Adrenal gland (tissue), 5 donors: ENCODE measurements at regions not wholly inside any gene's neighbourhood (a gene's known extent, or its start where the extent isn't known, plus 50 kb on each side); places are given as distances from the start of the nearest gene placed in this dataset.

Experiments
- CTCF ChIP-seq, 6 experiments: fragments of 450-650 bp in 4 of 6; fragments of 200-600 bp in 2 of 6; sonication (generic) in 1 of 6; IDR thresholded peaks; 1 replicate in 5 of 6; 2 replicates in 1 of 6; pipeline versions ENCODE4 v1.5.1 to v1.8.0; 2016 to 2021; ENCODE audit warnings: antibody characterized with exemption in 6 of 6, mild to moderate bottlenecking in 2 of 6, moderate library complexity in 1 of 6
- POLR2A ChIP-seq, 2 donors: fragments of 450-650 bp; IDR thresholded peaks; one replicate each; pipeline ENCODE4 v1.6.1; 2017; ENCODE audit warnings: antibody characterized with exemption in 2 of 2, mild to moderate bottlenecking in 2 of 2, moderate library complexity in 1 of 2
- donor health status: DM: no; HTN: no; CAD: no.

- peak in 4 of 6 experiments; percentile 12 to 35 (median 16) for TF ChIP-seq CTCF (IDR thresholded peaks at IDR 0.05)
- no peak for TF ChIP-seq POLR2A (IDR thresholded peaks at IDR 0.05)
Measured at GRCh38 chr7:51789489-51789888, 472.9 kb upstream of the COBL start.
